ENCODE measurements at regions not wholly inside any gene's neighbourhood (a gene's known extent, or its start where the extent isn't known, plus 50 kb on each side); places are given as distances from the start of the nearest gene placed in this dataset.

DNA sequence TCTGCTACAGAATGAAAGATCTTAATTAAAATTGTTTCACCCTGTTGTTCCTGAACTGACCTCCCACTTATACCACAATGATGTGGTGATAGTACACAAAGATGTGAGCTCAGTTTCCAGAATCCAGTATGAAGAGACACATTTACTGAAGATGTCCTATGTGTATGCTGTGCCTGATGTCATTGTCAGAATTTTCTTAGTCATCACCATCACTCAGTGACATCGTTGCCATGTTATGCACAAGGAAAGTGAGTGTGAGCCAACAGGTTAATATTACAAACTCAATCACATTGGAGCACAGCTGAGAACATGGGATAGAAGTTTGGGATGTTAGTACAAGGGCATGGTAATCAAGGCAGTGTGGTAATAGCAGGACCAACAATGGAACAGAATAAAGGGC, 199.7 kb upstream of the CHRNA7 start:
- Histone ChIP-seq H3K9me3 (no peaks in the 10 kb centered on the region), H3K27me3 (no peaks in the 10 kb centered on the region), H3K36me3 (no peaks in the 10 kb centered on the region), H3K4me1 (no peaks in the 10 kb centered on the region), H3K27ac (no peak overlapping the region), H3K4me3 (no peak overlapping the region)
- intact Hi-C loops (cut with DNase I): no loop called here
- TF ChIP-seq POLR2A (IDR thresholded peaks at IDR 0.05): no peak
- TF ChIP-seq, protein P1, sequence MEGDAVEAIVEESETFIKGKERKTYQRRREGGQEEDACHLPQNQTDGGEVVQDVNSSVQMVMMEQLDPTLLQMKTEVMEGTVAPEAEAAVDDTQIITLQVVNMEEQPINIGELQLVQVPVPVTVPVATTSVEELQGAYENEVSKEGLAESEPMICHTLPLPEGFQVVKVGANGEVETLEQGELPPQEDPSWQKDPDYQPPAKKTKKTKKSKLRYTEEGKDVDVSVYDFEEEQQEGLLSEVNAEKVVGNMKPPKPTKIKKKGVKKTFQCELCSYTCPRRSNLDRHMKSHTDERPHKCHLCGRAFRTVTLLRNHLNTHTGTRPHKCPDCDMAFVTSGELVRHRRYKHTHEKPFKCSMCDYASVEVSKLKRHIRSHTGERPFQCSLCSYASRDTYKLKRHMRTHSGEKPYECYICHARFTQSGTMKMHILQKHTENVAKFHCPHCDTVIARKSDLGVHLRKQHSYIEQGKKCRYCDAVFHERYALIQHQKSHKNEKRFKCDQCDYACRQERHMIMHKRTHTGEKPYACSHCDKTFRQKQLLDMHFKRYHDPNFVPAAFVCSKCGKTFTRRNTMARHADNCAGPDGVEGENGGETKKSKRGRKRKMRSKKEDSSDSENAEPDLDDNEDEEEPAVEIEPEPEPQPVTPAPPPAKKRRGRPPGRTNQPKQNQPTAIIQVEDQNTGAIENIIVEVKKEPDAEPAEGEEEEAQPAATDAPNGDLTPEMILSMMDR (IDR thresholded peaks at IDR 0.05): no peak
- ATAC-seq (no peak), DNase-seq (no peak)
- WGBS (ENCODE audit: insufficient coverage, low coverage, low lambda C conversion rate, missing lambda C conversion rate): 54% methylated on average over 1 of the region's 1 CpG

DNA sequence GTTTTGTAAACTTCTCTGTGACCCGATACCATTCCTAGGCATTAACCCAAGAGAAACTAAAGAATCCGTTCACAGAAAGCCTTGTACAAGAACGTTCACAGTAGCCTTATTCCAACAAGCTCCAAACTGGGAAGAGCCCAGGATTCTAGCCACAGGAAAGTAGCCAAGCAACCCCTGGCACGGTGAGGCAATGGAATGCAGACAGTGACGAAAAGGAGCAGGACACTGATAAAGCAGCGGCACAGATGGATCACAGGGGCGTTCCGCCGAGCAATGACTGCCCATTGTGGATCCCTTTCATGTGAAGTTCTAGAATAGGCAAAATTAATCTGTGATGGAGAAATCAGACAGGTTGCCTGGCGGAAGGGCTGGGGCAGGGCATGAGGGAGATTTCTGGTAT, 198.7 kb upstream of the CHRNA7 start:
- TF ChIP-seq, protein P1 (IDR thresholded peaks at IDR 0.05): no peak
- no peak for TF ChIP-seq POLR2A (IDR thresholded peaks at IDR 0.05)
- DNase-seq: no peak
- no peak for ATAC-seq
- WGBS (ENCODE audit: insufficient coverage, low coverage, low lambda C conversion rate, missing lambda C conversion rate): 68% methylated on average over 9 of the region's 10 CpGs
- Histone ChIP-seq H3K4me1 (no peaks in the 10 kb centered on the region), H3K9me3 (no peaks in the 10 kb centered on the region), H3K4me3 (no peak overlapping the region), H3K27me3 (no peaks in the 10 kb centered on the region), H3K27ac (no peak overlapping the region), H3K36me3 (no peaks in the 10 kb centered on the region)
- intact Hi-C loops (cut with DNase I): no loop called here

DNA sequence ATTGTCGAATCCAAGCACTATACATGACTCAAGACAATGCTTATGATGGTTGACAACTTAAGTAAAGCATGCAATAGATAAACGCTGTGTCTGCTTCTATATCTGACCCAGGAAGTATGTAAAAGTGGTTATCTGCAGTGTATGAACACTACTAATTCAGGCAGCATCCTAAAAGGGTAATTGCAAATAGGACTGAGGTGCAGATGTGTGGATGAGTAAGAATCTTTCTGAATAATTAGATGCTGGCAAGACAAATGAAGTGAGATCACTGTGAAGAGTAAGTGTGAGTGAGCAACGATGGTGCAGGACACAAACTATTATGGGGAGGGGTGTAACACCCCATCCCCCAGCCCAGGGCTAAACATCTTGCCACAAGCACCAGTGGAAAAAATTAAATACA, 195.7 kb upstream of the CHRNA7 start:
- no peaks in the 10 kb centered on the region for H3K4me1 ChIP-seq
- H3K9me3 ChIP-seq: no peaks in the 10 kb centered on the region
- 40% methylated on average over 3 of the region's 3 CpGs for WGBS (ENCODE audit: insufficient coverage, low coverage, low lambda C conversion rate, missing lambda C conversion rate)
- no peaks in the 10 kb centered on the region for H3K36me3 ChIP-seq
- no peak overlapping the region for H3K27ac ChIP-seq
- no peaks in the 10 kb centered on the region for H3K27me3 ChIP-seq
- no peak overlapping the region for H3K4me3 ChIP-seq
- no peak for ATAC-seq
- intact Hi-C loops (cut with DNase I): no loop called here
- TF ChIP-seq POLR2A (IDR thresholded peaks at IDR 0.05): no peak
- TF ChIP-seq, protein P1 (IDR thresholded peaks at IDR 0.05): no peak
- DNase-seq: no peak

- TF ChIP-seq, protein P1 (IDR thresholded peaks at IDR 0.05): no peak
- TF ChIP-seq POLR2A (IDR thresholded peaks at IDR 0.05): no peak
- WGBS (ENCODE audit: insufficient coverage, low coverage, low lambda C conversion rate, missing lambda C conversion rate): 65% methylated on average over 2 of the region's 3 CpGs
- no peaks in the 10 kb centered on the region for H3K36me3 ChIP-seq
Observed at GRCh38 chr15:31839388-31839787, 190.9 kb upstream of the CHRNA7 start.

More at GRCh38 chr15:31839388-31839787, 190.9 kb upstream of the CHRNA7 start:
- Histone ChIP-seq H3K9me3 (no peaks in the 10 kb centered on the region), H3K4me3 (no peak overlapping the region), H3K27me3 (no peaks in the 10 kb centered on the region), H3K27ac (no peak overlapping the region), H3K4me1 (no peaks in the 10 kb centered on the region)
- intact Hi-C loops (cut with DNase I): no loop called here
- ATAC-seq: no peak
- DNase-seq: no peak

All from right lobe of liver (tissue), 6 donors.